Esophagus muscularis mucosa (tissue), 3 donors: ENCODE measurements at regions not wholly inside any gene's neighbourhood (a gene's known extent, or its start where the extent isn't known, plus 50 kb on each side); places are given as distances from the start of the nearest gene placed in this dataset.

Experiments used
- POLR2AphosphoS5 ChIP-seq, 2 donors: sonication (generic); formaldehyde crosslinking; IDR thresholded peaks; one replicate each; pipeline ENCODE4 v1.6.1; 2017; ENCODE audit warnings: antibody characterized with exemption in 2 of 2
- TF ChIP-seq, protein P1 (sequence below), 3 experiments: fragments of 200-600 bp in 2 of 3; fragments of 450-650 bp in 1 of 3; sonication (generic) in 2 of 3; IDR thresholded peaks; one replicate each; pipeline ENCODE4 v1.5.1; 2017 to 2019; ENCODE audit warnings: antibody characterized with exemption in 3 of 3, mild to moderate bottlenecking in 2 of 3, moderate library complexity in 1 of 3

DNA sequence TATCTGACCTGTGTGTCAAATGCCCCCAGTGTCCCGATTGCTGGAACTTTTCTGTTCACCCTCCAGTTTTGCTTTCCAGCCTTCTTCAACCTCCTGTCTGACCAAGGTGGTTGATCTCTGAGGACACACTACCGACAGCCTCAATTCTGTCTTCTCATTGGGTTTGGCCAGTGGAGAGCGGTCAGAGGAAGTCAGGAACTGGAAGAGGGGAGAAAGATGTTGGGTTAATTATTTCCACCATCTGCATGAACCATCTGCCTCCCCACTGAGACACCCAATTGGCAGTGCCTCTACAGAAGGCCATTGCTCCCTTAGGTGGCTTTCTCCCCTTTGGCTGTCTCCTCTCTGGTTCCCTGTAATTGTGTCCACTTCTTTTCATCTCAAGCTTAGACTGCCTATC lies 154.3 kb upstream of the RAI14 start:
- TF ChIP-seq, protein P1, sequence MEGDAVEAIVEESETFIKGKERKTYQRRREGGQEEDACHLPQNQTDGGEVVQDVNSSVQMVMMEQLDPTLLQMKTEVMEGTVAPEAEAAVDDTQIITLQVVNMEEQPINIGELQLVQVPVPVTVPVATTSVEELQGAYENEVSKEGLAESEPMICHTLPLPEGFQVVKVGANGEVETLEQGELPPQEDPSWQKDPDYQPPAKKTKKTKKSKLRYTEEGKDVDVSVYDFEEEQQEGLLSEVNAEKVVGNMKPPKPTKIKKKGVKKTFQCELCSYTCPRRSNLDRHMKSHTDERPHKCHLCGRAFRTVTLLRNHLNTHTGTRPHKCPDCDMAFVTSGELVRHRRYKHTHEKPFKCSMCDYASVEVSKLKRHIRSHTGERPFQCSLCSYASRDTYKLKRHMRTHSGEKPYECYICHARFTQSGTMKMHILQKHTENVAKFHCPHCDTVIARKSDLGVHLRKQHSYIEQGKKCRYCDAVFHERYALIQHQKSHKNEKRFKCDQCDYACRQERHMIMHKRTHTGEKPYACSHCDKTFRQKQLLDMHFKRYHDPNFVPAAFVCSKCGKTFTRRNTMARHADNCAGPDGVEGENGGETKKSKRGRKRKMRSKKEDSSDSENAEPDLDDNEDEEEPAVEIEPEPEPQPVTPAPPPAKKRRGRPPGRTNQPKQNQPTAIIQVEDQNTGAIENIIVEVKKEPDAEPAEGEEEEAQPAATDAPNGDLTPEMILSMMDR (IDR thresholded peaks at IDR 0.05), result no peak
- no peak for TF ChIP-seq POLR2AphosphoS5 (IDR thresholded peaks at IDR 0.05)
